Fibroblast of the aortic adventitia (primary cell): ENCODE measurements at regions not wholly inside any gene's neighbourhood (a gene's known extent, or its start where the extent isn't known, plus 50 kb on each side); places are given as distances from the start of the nearest gene placed in this dataset.

ENCODE experiments used
- DNase-seq: peaks from one replicate; pipeline ENCODE4 v3.0.0-alpha.2; 2010; ENCODE audit warnings: low read depth
- H3K4me3 ChIP-seq: 2 replicates; pipeline ENCODE4 v1.5.1; 2011; ENCODE audit warnings: low read depth, mild to moderate bottlenecking, control low read depth, low read length, moderate library complexity
- TF ChIP-seq, protein P1 (sequence below): IDR thresholded peaks from 2 replicates; pipeline ENCODE4 v1.5.1; 2011; ENCODE audit warnings: mild to moderate bottlenecking, low read length, control low read depth, inconsistent platforms; ENCODE audit not compliant: insufficient read depth

DNA sequence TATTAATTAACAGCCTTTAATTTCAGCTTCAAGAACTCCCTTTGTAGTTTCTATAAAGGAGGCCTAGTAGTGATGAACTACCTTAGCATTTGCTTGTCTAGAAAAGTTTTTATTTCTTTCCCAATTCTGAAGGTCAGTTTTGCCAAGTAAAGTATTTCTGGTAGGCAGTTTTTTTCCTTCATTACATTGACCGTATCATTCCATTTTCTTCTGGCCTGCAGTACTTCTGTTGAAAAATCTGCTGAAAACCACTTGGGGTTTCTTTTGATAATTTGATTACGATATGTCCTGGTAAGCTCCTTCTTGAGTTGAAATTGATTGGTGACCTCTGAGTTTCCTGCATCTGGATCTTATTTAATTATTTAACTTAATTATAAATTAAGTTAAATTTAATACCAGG is 691.8 kb downstream of the TSN start:
- DNase-seq = no peak
- H3K4me3 ChIP-seq = no peak overlapping the region
- TF ChIP-seq, protein P1, sequence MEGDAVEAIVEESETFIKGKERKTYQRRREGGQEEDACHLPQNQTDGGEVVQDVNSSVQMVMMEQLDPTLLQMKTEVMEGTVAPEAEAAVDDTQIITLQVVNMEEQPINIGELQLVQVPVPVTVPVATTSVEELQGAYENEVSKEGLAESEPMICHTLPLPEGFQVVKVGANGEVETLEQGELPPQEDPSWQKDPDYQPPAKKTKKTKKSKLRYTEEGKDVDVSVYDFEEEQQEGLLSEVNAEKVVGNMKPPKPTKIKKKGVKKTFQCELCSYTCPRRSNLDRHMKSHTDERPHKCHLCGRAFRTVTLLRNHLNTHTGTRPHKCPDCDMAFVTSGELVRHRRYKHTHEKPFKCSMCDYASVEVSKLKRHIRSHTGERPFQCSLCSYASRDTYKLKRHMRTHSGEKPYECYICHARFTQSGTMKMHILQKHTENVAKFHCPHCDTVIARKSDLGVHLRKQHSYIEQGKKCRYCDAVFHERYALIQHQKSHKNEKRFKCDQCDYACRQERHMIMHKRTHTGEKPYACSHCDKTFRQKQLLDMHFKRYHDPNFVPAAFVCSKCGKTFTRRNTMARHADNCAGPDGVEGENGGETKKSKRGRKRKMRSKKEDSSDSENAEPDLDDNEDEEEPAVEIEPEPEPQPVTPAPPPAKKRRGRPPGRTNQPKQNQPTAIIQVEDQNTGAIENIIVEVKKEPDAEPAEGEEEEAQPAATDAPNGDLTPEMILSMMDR = no peak

DNA sequence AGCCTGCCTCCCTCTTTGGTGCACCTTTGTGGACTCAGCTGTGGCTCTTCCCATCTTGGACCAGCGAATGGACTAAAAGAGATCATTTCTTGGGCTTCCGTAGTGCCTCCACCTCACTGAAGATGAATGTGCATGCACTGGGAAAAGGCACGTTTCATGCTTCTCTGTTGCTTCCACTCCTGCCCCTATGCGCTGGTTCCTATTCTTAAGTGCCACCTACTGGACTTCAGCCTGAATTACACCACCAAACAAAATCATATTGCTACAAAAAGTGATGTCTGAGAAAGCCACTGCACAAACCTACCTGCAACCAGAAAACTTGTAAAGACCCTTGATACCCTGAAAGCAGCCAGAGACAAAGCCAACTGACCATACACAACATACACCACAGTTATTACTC is 695.6 kb downstream of the TSN start:
- DNase-seq = peak; percentile 16
- TF ChIP-seq, protein P1 = peak; percentile 22
- H3K4me3 ChIP-seq = no peak overlapping the region

DNA sequence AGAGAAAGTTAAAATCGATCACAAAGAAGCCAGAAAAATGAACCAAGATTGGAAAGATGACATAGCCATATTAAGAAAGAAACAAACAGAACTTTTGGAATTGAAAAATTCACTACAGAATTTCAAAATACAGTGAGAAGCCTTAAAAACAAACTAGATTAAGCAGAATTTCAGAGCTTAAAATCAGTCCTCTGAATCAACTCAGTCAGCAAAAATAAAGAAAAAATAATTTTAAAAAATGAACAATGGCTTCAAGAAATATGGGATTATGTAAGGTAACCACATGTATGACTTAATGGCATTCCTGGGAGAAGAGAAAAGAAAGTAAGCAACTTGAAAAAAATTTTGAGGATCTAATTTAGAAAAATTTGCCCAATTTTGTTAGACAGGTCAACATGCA is 696.2 kb downstream of the TSN start:
- H3K4me3 ChIP-seq = no peak overlapping the region
- no peak for DNase-seq
- TF ChIP-seq, protein P1 = no peak

DNA sequence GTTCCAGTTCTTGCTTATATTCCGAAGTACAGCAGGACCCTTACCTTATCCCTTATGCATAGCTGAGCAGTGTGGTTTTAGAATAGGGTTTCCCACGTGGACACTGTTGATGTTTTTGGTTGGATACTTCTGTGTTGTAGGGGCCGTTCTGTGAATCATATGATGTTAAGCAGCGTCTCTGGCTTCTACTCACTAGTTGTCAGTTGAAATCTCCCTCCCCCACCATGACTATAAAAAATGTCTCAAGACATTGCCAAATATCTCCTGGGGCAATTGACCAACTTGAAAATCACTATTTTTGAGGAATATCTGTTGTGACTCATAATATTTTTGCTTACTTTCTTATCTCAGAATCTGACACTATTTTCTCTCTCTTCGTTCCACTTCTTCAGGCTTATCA is 713.7 kb downstream of the TSN start:
- DNase-seq = no peak
- TF ChIP-seq, protein P1 = no peak
- H3K4me3 ChIP-seq = no peak overlapping the region

DNA sequence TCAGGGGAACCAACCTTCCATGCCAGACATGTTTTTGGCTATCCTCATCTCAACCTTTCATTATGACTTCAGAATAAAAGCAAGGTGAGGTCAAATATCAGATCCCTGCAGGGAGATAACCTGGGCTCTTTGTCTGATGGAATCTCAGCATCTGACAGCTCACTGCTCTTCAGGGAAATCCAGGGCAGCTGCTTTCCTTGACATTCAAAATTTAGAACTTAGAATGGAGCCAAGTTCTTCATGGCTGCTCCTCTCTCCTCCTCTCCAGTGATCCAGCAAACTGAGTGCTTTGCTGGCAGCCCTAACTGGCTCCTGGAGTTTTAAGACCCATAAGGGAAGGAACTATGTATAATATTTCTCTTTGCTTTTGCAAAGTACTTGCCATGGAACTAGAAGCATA is 716.3 kb downstream of the TSN start:
- DNase-seq = no peak
- TF ChIP-seq, protein P1 = no peak
- H3K4me3 ChIP-seq = no peak overlapping the region

DNA sequence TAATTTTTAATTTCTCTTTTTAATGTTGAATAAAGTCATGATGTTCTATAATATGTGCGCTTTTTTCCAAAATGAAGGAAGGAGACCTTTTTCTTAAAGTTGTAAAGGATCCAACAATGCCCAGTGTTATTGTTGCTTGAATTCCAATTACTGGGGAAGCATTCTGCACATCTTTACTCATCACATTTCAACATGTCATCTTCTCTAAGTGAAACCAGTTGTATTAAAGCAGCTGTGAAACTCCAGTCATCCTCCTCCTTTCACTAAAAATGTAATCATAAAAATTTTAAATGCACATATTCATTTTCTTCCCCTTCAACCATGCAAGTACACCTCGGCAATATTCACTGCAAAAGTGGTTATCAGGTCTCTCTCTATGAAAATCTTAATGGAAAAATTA is 722.7 kb downstream of the TSN start:
- TF ChIP-seq, protein P1 = no peak
- H3K4me3 ChIP-seq = no peak overlapping the region
- no peak for DNase-seq

DNA sequence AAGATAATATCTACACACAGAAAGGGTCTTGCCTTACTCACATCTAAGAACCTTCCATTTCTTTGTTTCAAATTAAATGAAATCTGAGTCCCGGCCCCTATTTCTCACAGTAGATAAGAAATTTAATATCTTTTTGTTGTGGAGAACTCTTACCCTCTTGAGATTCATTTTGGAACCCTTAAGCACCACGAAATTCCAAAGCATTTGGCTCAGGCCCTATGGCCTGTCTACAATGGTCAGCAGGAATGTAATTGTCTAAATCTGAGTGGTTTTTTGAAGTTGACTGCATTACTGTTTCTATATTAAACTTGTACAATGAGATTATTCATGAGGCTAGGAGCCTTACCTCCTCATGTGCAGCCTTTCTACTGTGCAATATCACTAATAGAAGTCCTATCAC is 723.3 kb downstream of the TSN start:
- no peak overlapping the region for H3K4me3 ChIP-seq
- no peak for DNase-seq
- TF ChIP-seq, protein P1 = no peak
